ENCODE measurements at regions not wholly inside any gene's neighbourhood (a gene's known extent, or its start where the extent isn't known, plus 50 kb on each side); places are given as distances from the start of the nearest gene placed in this dataset.

DNA sequence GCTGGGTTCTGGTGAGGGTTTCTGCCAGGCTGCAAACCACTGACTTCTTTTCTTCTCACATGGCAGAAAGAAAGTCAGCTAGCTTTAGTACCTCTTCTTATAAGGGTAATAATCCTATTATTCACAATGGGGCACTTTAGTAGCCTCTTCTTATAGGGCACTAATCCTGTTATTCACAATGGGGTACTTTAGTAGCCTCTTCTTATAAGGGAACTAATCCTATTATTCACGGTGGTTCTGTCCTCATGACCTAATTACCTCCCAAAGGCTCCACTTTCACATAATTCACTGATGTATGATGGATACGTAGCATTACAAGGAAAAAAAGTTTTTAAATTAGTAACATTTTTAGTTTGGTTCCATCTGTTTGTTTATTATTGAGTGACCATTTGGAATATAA, 671.3 kb downstream of the NSUN3 start:
- TF ChIP-seq, protein P1, sequence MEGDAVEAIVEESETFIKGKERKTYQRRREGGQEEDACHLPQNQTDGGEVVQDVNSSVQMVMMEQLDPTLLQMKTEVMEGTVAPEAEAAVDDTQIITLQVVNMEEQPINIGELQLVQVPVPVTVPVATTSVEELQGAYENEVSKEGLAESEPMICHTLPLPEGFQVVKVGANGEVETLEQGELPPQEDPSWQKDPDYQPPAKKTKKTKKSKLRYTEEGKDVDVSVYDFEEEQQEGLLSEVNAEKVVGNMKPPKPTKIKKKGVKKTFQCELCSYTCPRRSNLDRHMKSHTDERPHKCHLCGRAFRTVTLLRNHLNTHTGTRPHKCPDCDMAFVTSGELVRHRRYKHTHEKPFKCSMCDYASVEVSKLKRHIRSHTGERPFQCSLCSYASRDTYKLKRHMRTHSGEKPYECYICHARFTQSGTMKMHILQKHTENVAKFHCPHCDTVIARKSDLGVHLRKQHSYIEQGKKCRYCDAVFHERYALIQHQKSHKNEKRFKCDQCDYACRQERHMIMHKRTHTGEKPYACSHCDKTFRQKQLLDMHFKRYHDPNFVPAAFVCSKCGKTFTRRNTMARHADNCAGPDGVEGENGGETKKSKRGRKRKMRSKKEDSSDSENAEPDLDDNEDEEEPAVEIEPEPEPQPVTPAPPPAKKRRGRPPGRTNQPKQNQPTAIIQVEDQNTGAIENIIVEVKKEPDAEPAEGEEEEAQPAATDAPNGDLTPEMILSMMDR (IDR thresholded peaks at IDR 0.05), result no peak
- no peak for DNase-seq (ENCODE audit: low spot score)
- Histone ChIP-seq H3K27ac (no peak overlapping the region), H3K4me3 (no peak overlapping the region)

DNA sequence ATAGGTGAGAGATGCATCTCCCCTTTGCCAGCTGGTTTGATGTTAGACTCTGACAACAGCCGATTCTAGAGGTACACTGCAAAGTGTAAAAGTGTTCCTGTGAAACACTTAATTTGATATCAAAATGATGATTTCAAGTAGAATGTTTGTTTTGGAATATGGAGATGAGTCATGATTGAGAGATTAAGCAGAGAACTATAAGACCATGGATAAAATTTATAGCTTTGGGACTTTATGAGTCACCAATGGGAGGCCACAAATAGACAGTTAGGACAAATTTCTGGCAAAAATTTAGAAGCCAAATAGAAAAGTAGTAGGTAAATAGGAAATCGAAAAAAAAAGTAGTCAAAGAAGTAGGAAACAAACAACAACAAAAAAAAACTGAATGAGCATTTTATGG, 672.5 kb downstream of the NSUN3 start:
- TF ChIP-seq, protein P1 (IDR thresholded peaks at IDR 0.05), result no peak
- Histone ChIP-seq H3K27ac (no peak overlapping the region), H3K4me3 (no peak overlapping the region)
- DNase-seq (ENCODE audit: low spot score), result no peak

DNA sequence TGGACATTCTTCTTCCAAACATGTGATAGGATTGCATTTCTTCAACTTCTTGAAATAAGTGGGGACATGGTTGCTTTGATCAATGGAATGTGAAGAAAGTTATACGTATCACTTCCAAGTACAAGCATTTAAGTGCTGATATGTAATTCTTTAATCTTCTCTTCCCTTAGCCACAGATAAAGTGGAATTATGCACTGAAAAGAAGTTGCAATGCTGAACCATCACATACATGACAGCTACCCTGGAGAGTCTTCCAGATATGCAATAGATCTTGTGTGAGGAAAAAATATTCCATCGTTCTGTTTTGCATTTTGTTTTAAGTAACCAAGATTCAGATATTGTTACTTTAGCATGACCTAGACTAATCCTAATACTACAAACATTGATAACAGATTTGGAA, 674.3 kb downstream of the NSUN3 start:
- TF ChIP-seq, protein P1 (IDR thresholded peaks at IDR 0.05), result no peak
- Histone ChIP-seq H3K27ac (no peak overlapping the region), H3K4me3 (no peak overlapping the region)
- DNase-seq (ENCODE audit: low spot score), result no peak

DNA sequence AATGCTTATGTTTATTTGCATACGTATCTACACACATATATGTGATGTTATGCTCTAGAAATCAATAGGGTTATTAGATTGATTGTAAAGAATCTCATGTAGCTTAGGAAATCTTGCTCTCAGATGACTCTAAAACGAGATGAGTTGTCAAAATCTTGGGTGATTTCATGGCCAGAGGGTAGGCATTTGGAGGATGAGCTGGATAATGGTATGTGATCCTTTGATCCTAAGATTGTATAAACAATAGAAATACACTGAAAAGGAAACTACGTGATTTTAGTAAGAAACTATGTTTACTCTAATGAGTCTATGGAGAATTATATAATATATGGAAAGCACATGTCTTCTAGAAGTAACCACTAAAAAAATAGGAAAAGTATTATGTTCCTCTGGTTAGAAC, 676.6 kb downstream of the NSUN3 start:
- Histone ChIP-seq H3K27ac (no peak overlapping the region), H3K4me3 (no peak overlapping the region)
- no peak for DNase-seq (ENCODE audit: low spot score)
- TF ChIP-seq, protein P1 (IDR thresholded peaks at IDR 0.05), result no peak

DNA sequence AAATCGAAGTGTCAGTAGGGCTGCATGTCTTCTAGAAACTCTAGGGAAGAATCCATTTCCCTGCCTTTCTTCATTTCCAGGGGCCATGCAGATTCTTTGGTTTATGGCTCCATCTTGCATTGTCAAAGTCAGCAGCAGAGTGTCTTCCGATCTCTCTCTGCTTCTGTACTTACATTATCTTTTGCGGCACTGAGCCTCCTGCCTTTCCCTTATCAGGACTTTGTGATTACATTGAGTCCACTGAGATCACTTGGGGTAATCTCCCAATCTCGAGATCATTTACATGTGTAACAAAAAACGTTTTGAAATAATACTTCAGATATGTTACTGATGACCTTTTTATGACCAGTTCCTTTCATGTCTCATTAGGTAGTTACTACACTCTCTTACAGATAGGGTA, 695.9 kb downstream of the NSUN3 start:
- TF ChIP-seq, protein P1 (IDR thresholded peaks at IDR 0.05), result no peak
- Histone ChIP-seq H3K27ac (no peak overlapping the region), H3K4me3 (no peak overlapping the region)
- no peak for DNase-seq (ENCODE audit: low spot score)

DNA sequence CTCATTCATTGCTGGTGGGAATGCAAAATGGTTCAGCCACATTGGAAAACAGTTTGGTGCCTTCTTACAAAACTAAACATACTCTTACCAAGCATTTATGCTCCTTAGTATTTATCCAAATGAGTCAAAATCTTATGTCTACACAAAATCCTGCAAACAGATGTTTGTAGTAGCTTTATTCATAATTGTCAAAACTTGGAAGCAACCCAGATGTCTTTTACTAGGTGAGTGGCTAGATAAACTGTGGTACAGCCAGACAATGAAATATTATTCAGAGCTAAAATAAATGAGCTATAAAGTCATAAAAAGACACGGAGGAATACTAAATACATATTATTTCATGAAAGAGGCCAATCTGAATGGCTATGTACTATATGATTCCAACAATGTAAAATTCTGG, 709.5 kb downstream of the NSUN3 start:
- TF ChIP-seq, protein P1 (IDR thresholded peaks at IDR 0.05), result no peak
- no peak for DNase-seq (ENCODE audit: low spot score)
- Histone ChIP-seq H3K27ac (no peak overlapping the region), H3K4me3 (no peak overlapping the region)

DNA sequence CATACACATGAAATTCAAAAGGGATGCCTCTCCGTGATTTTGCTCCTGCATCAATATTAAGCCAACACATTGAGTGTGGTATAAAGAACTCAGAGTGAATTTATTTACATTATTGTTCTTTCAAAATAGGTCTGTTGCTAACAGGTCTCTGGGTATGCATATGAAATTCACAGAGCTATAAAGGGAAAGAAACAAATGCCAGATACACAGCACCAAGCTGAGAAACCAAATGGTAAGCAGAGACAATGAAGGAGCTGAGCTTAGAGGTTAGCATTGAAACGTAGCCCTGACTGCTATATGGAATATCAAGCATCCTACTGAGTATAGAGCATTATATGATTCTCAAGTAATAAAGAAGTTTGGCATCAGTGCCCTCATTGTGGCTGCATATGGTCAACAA, 712.9 kb downstream of the NSUN3 start:
- Histone ChIP-seq H3K27ac (no peak overlapping the region), H3K4me3 (no peak overlapping the region)
- DNase-seq (ENCODE audit: low spot score), result no peak
- TF ChIP-seq, protein P1 (IDR thresholded peaks at IDR 0.05), result no peak

All from coronary artery (tissue), 2 donors.